HS-27A (cell line): ENCODE measurements at regions not wholly inside any gene's neighbourhood (a gene's known extent, or its start where the extent isn't known, plus 50 kb on each side); places are given as distances from the start of the nearest gene placed in this dataset.
A peak's percentile ranks its signal among the peaks of the same experiment; 100 is the strongest.

ENCODE experiments used
- DNase-seq: peaks from one replicate; pipeline ENCODE4 v3.0.0-alpha.2; 2012; ENCODE audit warnings: low read depth, missing footprints

DNA sequence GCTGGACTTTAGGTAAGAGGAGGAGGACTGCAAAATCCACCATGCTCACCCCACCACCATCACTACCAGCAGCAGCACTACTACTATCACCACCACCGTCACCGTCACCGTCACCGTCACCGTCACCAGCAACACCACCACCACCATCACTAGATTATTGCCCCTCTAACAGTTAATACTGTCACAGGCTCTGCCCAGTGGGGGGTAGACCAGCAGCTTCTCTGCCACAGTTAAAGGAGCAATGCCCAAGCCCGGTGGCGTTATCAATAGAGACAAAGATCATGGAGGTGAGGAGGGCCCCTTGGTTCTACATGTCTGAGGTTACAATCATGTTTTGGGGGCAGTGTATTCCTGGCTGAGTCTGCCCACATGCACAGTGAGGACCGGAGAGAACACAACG is 184.4 kb upstream of the DYNLRB2 start:
- DNase-seq: no peak

DNA sequence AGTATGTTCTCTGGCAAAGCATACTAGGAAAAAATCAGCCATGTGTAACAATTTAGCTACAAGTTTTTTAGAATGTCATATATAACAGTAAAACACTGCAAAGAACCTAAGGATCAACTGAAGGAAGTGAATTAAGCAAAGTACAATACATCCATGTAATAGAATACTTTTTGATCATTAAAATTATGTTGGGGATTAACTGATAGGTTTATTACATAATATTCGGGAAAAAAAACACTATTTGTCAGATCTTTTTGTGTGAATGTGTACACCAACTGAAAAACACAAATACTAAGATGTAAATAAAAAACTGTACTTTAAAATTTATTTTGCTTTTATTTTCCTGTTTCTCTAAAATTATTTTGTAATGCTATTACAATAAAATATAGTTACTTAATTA is 185.5 kb upstream of the DYNLRB2 start:
- no peak for DNase-seq

DNA sequence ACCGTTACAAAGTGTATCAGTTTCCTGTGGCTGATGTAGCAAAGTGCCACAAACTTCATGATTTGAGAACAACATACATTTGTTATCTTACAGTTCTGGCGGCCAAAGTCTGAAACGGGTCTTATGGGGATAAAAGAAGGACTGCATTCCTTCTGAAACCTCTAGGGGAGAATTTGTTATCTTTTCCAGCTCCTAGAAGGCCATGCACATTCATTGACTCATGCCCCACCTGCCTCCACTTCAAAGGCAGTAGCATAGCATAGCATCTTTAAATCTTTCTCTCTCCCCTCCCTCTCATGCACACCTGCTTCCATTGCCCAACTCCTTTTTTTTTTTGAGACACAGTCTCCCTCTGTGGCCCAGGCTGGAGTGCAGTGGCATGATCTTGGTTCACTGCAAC is 190.7 kb upstream of the DYNLRB2 start:
- DNase-seq: no peak

DNA sequence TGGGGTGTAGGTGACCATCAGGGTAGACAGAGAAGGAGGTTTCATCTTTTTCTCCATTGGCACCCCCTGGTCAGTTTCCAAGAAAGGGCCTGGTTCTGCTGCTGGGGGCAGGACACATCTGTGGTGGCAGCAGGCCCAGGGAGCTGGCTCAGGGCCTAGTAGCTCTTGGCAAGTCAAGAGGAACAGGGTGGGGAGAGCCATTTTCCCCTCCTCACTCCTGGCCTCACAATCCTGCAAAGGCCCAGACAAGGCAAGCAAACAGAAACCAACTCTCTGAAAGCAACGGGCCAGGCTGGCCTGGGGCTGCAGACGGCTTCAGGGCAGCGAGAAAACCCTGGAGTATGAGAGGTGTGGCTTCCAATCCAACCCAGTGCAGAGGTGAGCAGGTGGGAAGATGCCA is 192.9 kb upstream of the DYNLRB2 start:
- no peak for DNase-seq

DNA sequence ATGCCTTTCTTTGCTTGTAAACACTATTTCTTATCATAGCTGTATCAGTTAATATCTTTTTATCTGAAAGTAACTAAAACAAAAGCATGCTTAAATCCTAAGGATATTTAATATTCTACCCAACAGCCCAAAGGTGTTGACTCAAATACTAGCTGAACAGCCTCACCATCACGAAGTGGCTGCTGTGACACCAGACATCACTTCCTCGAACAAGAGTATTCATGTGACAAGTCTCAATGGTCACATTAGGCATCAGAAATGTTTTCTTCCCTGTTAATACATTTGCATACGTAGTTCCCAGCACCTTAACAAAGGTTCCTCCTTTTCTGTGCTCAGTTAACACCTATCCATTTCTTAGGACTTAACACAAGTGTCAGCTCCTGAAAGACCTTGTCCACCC is 193.8 kb upstream of the DYNLRB2 start:
- no peak for DNase-seq

DNA sequence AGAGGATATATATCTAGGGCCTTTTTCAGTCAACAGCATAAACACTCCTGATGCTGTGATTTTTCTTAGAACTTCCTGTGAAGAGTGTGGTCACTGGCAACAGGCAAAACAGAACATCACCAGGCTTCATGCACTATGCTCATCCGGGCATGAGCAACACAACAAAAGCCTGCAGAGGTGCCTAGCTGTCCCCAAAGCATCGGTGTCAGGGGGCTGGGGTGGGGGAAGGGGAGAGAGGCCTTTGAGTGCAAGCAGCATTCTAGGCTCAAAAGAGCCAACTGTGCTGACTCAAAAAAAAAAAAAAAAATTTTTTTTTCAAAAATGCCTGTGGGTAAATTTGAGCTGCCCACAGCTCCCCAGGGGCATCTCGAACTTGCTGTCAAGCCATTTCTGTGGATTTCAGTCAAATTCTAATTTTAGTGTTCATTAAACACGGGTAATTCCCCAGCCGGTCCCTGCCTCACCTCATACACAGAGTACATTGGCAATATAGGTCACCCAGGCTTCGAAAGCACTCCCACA is 194.6 kb upstream of the DYNLRB2 start:
- DNase-seq: no peak

DNA sequence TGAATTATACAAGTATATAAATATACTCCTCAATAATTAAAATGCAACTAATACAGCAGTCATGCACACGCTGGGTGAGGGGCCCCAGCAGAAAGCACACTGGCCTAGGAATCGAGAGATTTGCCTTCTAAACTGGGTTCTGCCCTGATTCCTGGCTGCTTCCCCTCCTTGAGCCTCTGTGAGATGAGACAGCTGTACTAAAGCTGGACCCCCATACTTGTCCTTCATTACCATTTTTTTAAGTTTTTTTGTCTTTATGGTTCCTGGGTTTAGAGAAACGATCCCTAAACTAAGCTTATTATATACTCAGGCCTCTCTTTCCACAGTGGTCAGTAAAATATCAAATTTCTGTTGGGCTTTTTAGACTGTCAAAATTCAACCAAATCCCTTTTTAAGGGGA is 195.1 kb upstream of the DYNLRB2 start:
- no peak for DNase-seq

DNA sequence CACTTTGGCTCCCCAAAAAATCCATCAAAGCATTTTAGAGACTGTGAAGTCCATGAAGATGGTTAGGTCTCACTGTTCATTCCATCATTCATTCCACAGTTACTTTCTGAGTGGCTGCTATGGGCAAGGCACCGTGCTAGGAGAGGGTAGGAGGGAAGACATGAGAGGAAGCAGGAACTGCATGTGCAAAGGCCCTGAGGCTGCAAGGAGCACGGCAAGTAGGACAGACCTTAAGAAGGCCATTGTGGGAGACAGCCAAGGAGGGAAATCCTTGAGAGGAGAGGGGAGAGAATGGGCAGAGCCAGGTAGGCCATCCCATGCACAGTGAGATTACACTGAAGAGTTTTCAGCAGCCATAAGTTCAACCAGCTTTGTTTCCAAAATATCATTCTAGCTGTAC is 196.2 kb upstream of the DYNLRB2 start:
- DNase-seq: no peak

DNA sequence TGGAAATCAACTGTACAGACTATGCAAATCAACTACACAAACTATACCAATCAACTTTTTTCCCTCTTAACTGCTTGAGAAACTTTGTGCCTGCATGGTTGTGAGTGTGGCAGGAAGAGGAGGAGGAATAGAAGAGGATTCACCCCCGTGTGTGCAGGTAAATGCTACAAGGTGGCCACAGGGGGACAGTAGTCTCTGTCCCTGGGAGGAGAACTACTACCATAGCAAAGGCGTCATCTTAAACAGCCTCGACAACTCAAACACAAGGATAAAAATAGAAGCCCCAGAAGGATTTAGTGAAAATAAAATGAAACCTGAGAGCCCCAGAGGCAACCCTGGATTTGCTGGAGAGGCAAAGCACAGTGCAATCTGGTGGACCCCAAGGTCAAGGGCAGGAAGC is 199.5 kb upstream of the DYNLRB2 start:
- DNase-seq: no peak

DNA sequence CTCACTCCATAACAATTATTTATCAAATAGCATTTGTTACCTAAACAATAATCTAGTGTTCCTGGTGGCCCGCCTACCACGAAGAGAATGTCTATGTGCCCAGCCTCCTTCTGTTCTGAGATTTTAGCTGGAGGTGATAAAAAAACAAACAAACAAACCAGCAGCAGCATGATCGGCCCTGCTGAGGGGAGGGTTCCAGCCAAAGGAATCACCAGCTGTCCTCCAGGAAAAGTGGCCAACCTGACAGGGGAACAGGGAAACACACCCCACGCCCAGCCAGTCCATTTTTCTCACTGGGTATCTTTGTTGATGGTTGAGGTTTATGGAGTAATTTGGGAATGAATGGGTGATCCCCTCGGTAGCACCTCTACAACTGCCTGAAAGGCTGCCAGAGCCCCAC is 203.0 kb upstream of the DYNLRB2 start:
- no peak for DNase-seq

DNA sequence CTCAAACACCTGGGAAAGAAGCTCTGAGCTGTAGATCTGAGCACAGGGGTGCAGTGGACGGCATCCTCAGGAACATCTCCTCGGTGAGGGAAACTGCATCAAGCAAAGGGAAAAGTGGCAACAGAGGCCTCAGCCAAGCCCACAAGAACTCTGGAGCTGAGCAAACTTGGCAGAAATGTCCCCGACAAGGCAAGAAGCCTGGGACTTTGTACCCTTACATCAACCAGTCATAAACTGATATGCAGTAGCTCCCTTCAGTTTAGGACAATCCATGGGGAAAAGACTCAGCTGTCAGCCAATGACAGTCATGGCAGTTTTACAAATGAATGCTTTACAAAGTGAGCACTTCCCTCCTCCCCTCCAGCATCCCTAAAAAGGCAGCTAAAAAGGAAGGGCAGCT is 210.0 kb upstream of the DYNLRB2 start:
- DNase-seq: no peak

DNA sequence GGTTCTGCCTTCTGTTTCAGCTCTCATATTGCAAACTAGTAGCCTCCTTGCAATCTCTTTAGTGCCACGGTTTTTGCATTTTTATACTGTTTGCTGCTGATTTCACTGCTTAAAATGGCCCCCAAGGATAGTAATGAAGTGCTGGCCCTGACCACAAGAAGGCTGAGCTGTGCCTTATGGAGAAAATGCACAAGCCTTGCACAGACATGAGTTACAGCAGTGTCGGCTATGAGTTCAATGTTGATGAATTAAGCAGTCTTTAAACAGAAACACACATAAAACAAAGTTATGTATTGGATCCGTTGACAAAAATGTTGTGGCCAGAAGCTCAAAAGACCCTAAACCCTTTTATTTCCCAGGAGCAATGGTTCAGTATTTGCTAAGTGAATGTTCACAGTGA is 210.6 kb upstream of the DYNLRB2 start:
- no peak for DNase-seq

DNA sequence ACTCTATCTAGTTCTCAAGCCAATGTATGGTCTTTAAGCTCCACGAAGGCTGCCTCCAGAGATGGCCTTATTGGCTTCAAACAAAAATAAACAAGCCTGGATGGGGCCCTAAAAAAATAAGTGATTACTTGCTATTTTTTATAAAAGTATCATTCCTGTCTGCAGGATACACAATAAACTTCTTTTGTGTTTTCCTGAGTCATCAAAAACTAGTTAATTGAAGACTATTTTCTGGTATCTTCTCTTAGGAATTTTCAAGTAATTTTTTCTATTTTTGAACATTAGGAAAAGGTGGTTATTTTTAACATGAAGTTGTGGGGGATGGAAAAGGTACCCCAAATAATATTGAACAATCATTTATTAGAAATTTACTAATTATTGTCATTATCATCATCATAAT is 213.1 kb upstream of the DYNLRB2 start:
- DNase-seq: no peak

DNA sequence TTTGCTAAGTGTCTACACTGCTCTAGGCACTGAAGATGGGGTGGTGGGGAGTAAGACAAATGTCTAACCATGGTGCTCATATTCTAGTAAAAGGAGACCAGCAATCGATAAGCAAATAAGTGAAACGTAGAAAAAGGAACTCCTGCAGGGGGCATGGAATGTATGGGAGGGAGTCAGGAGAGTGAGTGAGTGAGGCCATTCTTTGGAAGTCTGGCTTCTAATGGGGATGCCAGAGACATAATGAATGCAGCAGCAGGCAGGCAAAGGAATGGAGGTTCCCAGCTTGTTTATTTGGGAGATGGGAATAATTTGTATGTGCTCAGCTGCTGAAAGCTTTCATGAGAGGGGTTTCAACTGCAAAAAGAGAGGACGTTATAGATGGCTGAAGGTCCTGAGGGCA is 216.4 kb upstream of the DYNLRB2 start:
- DNase-seq: no peak

DNA sequence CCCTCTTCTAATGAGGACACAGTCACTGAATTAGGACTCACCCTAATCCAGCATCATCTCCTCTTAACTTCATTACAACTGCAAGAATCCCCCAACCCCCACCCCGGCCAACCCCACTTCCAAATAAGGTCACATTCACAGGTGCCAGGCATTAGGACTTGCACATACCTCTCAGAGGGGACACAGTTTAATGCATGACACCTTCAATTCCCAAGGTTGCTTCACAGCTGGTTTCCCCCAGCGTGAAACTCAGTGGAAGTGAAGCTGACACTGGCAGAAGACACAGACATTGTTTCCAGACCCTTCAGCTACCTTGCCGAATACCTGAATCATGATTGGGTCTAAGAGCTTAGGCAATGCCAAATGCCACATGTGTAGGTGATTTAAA is 217.0 kb upstream of the DYNLRB2 start:
- no peak for DNase-seq

DNA sequence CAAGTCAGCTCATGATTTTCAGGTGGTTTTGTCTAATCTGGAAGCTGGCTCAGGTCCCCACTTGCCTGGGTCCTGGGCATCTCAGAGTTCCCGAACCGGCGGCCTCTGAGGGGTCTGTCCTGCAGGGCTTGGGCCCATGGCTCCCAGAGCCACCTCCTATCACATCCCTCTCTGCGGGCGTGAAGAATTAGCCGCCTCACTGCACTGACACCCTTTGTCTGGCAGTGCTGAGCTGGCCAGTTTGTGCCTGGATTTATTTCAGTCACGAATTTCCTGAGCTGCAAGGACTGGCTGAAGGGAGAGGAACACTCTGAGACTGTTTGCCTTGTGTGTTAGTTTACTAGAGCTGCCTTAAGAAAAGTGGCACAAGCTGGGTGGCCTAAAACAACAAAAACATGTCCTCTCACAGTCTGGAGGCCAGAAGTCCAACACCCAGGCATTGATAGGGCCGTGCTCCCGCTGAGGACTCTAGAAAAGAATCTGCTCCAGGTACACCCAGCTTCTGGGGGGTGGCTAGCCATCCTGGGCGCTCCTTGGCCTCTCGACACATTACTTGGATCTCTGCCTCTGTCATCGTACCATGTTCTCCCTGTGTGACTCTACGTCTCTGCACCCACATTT is 217.5 kb upstream of the DYNLRB2 start:
- no peak for DNase-seq

DNA sequence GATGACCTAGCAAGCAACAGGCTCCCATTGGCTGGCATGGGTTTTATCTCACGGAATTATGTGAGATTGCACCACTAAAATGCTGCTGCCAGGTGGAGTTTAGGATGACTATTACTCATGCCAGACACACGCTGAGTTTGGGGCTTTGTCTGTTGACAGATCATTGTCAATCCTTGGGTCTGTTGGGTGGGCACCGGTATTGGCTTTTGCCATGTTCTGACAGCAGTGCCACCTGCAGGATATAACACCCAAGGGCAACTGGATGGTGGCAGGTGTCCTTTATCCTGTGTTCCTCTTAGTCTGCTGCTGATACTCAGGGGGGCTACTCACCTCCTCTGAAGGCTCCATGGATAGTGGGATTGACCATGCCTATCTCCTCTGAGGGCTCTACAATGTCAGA is 221.6 kb upstream of the DYNLRB2 start:
- DNase-seq: no peak

DNA sequence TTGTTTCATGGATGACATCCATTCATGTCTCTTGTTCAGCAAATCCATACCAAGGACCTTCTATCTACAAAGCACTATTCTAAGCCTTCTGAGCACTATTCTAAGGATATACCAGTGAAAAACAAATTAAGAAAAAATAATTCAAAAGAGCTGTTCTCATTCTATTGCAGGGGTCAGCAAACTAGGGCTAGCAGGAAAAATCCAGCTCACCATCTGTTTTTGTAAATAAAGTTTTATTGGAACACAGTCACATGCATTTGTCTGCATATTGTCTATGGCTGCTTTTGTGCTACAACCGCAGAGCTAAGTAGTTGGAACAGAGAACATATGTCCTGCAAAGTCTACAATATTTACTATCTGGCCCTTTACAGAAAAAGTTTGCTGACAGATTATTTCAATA is 222.7 kb upstream of the DYNLRB2 start:
- DNase-seq: no peak

DNA sequence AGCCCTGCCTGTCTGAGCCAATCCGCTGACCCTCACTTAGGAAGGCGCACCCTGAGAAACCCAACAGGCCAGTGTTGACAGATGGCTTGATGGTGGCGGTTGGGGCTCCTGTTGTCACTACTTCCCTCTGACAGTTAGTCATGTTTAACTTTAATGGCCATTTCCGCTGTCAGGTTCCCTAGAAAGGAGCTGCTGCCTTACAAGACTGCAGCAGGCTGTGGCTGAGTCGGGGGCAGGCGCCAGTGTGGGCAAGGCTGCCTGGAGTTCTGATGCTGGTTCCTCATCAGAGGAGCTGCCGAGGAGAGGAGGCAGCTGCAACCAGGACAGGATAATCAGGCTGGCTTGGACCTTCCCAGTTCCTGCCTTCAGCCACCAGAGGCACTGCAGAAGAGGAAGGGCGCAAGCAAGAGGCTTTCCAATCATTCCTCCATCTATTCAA is 223.2 kb upstream of the DYNLRB2 start:
- no peak for DNase-seq

DNA sequence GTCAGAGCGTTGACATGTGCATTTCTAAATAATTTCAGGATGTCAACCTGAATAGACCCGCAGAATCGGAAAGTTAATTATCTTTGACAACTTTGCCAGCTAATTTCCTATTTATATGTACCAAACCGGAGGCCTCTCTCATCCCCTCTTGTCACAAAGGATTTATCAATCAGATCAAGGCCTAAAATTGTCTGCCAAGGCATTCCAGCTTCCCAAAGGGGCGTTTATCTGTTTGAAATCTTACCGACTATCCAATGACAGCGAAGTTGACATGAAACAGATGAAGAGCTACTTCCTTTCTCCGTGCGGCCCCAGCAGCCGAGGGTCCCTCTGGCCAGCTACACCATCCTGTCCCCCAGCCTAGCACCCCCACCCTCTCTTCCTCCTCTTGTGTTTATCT is 223.7 kb upstream of the DYNLRB2 start:
- no peak for DNase-seq

DNA sequence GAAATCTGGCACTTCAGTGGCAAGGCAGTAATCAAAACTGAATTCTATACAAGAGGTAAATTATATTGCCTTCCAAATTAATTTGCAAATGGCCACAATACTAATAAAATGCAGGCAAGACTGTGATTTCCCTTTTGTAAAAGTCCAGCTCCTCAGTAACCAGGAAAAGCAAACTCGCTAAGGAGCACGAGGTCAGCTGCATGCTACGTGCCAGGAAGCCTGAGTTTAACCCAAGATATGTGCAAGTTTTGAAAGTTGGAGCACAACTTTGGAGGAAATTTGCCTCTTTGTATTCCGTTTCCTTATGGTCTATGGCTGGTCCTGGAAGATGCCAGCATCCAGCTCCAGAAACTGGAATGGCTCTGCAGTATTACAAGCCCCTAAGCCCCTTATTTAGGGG is 226.8 kb upstream of the DYNLRB2 start:
- DNase-seq: no peak

DNA sequence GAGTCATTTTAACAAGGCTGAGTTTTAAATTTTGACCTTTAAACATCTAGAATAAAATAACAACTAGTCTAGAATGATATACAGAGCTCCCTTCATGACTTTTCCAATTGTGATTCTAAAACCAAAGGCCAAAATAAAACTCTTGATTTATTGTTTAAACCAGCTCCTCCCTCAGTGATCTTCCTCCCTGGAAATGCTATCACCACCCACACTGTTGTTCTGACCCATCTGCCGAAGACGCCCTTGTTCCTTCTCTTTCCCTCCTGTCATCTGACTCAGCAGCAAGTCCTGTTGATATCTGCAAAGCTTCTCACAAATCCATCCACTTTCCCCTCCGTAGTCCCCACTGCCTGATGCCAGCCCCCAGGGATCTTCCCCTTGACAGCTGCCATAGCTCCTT is 231.6 kb upstream of the DYNLRB2 start:
- no peak for DNase-seq

DNA sequence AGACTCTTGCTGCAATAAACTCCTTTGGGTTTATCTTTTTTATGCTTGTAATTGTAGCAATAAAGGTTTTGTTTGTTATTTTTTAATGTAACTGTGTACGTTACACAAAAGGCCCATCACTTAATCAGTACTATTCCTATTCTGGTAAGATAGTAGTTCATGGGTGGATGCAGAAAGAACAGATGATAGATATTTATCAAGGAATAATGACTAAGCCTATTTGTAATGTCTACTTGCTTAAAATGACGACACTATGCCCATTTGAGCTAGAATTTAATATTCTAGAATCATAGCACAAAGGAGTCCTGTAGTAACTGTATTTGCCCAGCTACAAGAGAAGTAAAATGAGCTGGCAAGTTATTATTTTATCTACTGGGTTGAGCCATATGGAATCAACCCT is 235.4 kb upstream of the DYNLRB2 start:
- no peak for DNase-seq

DNA sequence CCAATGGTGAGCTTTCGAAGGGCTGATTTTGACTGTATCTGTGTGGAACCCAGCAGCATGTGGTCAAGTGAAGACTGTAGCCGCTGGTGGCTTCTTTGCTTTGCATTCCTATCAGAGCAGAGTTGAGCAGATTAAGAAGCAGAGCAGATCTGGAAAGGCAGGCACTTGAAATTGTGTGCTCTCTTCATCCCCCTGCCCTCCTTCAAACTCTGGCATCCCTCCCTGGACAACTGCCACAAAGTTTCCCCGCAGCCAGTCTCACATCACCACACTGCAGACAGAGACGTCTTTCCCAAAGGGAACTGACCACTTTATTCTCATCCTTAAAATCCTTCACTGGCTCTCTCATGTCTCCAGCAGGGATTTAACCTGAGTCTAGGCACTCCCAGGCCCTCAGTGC is 237.1 kb upstream of the DYNLRB2 start:
- no peak for DNase-seq

DNA sequence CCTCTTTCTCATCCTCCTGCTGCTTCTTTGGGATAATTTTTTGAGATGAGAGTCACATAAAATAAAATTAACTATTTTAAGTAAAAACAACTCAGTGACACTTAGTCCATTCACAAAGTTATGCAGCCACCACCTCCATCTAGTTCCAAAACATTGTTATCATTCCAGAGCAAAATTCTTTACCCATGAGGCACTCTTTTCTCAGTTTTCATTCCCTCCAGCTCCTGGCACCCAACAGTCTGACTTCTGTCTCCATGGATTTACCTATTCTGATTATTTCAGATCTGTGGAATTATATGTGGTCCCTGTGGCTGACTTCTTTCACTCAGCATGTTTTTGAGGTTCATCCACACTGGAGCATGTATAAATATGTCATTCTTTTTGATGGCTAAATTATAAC is 239.9 kb upstream of the DYNLRB2 start:
- peak; percentile 68 for DNase-seq
